HCT116 (cell line): ENCODE measurements at regions not wholly inside any gene's neighbourhood (a gene's known extent, or its start where the extent isn't known, plus 50 kb on each side); places are given as distances from the start of the nearest gene placed in this dataset.

ENCODE experiments used
- ATAC-seq: fragments of 200-7000 bp; cut with Tn5 transposase; 2 replicates; pipeline ENCODE4 v1.9.1; 2020; ENCODE audit warnings: mild to moderate bottlenecking, moderate library complexity
- BruUV-seq: library from RNA; stranded (reverse); fragments of 400-500 nt; replicated peaks from 2 replicates; lab custom pipeline; 2021; lab: Mats Ljungman, UMichigan
- CTCF ChIA-PET: fragments of 300-600 bp; sonication (Branson Sonifier 250); formaldehyde crosslinking; loops from one replicate; lab custom pipeline; 2021; ENCODE audit warnings: antibody characterized with exemption; lab: Charles Lee
- POLR2A ChIA-PET: fragments of 300-600, 350-600 bp; sonication (Branson Sonifier 250); formaldehyde crosslinking; loops from one replicate; lab custom pipeline; 2021; ENCODE audit warnings: antibody characterized with exemption; lab: Charles Lee
- RAD21 ChIA-PET, 2 experiments: fragments of 300-600 bp; sonication (Branson Sonifier 250); formaldehyde crosslinking; loops; one replicate each; lab custom pipeline; 2023; ENCODE audit warnings: low total read pairs in 2 of 2; ENCODE audit not compliant: uncharacterized antibody in 2 of 2, unreplicated experiment in 2 of 2, low non-redundant PET in 1 of 2; lab: Charles Lee
- DNase-seq: peaks from one replicate; pipeline ENCODE4 v3.0.0-alpha.2; 2010; ENCODE audit warnings: low read depth, low spot score
- H2AFZ ChIP-seq: fragments of 200-600 bp; shearing (Covaris generic), sonication (generic); 2 replicates; pipeline ENCODE4 v1.6.1; 2017; ENCODE audit warnings: low read depth, mixed run types, mixed read lengths, antibody characterized with exemption, low read length; ENCODE audit not compliant: poor library complexity, severe bottlenecking
- H3K27ac ChIP-seq: 2 replicates; pipeline ENCODE4 v1.5.1; 2012; ENCODE audit warnings: low read depth, low read length
- H3K27me3 ChIP-seq: fragments of 200-600 bp; sonication (generic); 2 replicates; pipeline ENCODE4 v1.6.1; 2016; ENCODE audit warnings: mixed run types, low read length, mixed read lengths; ENCODE audit not compliant: insufficient read depth
- H3K36me3 ChIP-seq, 2 experiments: fragments of 200-500 bp in 1 of 2; fragments of 200-600 bp in 1 of 2; sonication (Bioruptor generic) in 1 of 2; sonication (generic) in 1 of 2; 2 replicates each; pipeline versions ENCODE4 v1.5.1 to v1.6.1; 2014 to 2016; ENCODE audit warnings: low read length in 2 of 2, inconsistent platforms in 1 of 2, mixed read lengths in 1 of 2, mixed run types in 1 of 2; ENCODE audit not compliant: insufficient read depth in 2 of 2, control insufficient read depth in 1 of 2
- H3K4me1 ChIP-seq, 2 experiments: fragments of 200-600 bp in 1 of 2; sonication (generic) in 1 of 2; 2 replicates each; pipeline versions ENCODE4 v1.5.1 to v1.6.1; 2012 to 2017; ENCODE audit warnings: low read length in 2 of 2, inconsistent platforms in 1 of 2, mild to moderate bottlenecking in 1 of 2, mixed read lengths in 1 of 2, mixed run types in 1 of 2, moderate library complexity in 1 of 2; ENCODE audit not compliant: insufficient read depth in 2 of 2, control insufficient read depth in 1 of 2
- H3K4me2 ChIP-seq: fragments of 200-600 bp; sonication (generic); 2 replicates; pipeline ENCODE4 v1.6.1; 2017; ENCODE audit warnings: mixed run types, low read length, mixed read lengths
- H3K4me3 ChIP-seq, 2 experiments: fragments of 200-600 bp in 1 of 2; sonication (generic) in 1 of 2; replicated peaks in 1 of 2; 2 replicates each; pipeline ENCODE4 v1.5.1; 2011 to 2016; ENCODE audit warnings: low read length in 2 of 2, control low read depth in 1 of 2, low read depth in 1 of 2, mild to moderate bottlenecking in 1 of 2, mixed read lengths in 1 of 2, mixed run types in 1 of 2
- H3K79me2 ChIP-seq: fragments of 200-600 bp; sonication (generic); 2 replicates; pipeline ENCODE4 v1.6.1; 2017; ENCODE audit warnings: mild to moderate bottlenecking, mixed run types, low read length, moderate library complexity, mixed read lengths; ENCODE audit not compliant: insufficient read depth
- H3K9ac ChIP-seq: fragments of 200-600 bp; sonication (generic); 2 replicates; pipeline ENCODE4 v1.6.1; 2016; ENCODE audit warnings: low read length, mixed read lengths
- H3K9me2 ChIP-seq: fragments of 200-600 bp; sonication (generic), shearing (Covaris generic); 2 replicates; pipeline ENCODE4 v1.6.1; 2017; ENCODE audit warnings: mixed run types, mild to moderate bottlenecking, moderate library complexity; ENCODE audit not compliant: insufficient read depth
- H3K9me3 ChIP-seq, 2 experiments: fragments of 200-500 bp in 1 of 2; fragments of 200-600 bp in 1 of 2; sonication (Bioruptor generic) in 1 of 2; sonication (generic) in 1 of 2; 2 replicates each; pipeline ENCODE4 v1.6.1; 2014 to 2017; ENCODE audit warnings: low read length in 2 of 2, mixed read lengths in 2 of 2, inconsistent platforms in 1 of 2, low read depth in 1 of 2, mild to moderate bottlenecking in 1 of 2, mixed run types in 1 of 2, moderate library complexity in 1 of 2; ENCODE audit not compliant: control insufficient read depth in 1 of 2, insufficient read depth in 1 of 2
- H4K20me1 ChIP-seq: fragments of 200-600 bp; sonication (generic), shearing (Covaris generic); 2 replicates; pipeline ENCODE4 v1.6.1; 2017; ENCODE audit warnings: mixed run types, mild to moderate bottlenecking, moderate library complexity; ENCODE audit not compliant: insufficient read depth
- CBX3 ChIP-seq: IDR thresholded peaks from 2 replicates; pipeline ENCODE4 v1.6.1; 2012; ENCODE audit warnings: low read depth
- CEBPB ChIP-seq: IDR thresholded peaks from 2 replicates; pipeline ENCODE4 v1.6.1; 2012; ENCODE audit warnings: low read depth
- EGR1 ChIP-seq: IDR thresholded peaks from 2 replicates; pipeline ENCODE4 v1.6.1; 2012; ENCODE audit warnings: low read depth
- ELF1 ChIP-seq: IDR thresholded peaks from 2 replicates; pipeline ENCODE4 v1.6.1; 2012; ENCODE audit warnings: low read depth, borderline replicate concordance
- EZH2phosphoT487 ChIP-seq: fragments of 200-600 bp; IDR thresholded peaks from 2 replicates; pipeline ENCODE4 v1.6.1; 2018; ENCODE audit warnings: antibody characterized with exemption, borderline replicate concordance
- FOSL1 ChIP-seq: IDR thresholded peaks from 2 replicates; pipeline ENCODE4 v1.6.1; 2012; ENCODE audit warnings: low read depth
- JUND ChIP-seq: IDR thresholded peaks from 2 replicates; pipeline ENCODE4 v1.6.1; 2012
- POLR2A ChIP-seq: IDR thresholded peaks from 2 replicates; pipeline ENCODE4 v1.7.0; 2011; ENCODE audit warnings: borderline replicate concordance; ENCODE audit not compliant: insufficient read depth, insufficient read length; ENCODE audit errors: extremely low read depth
- POLR2AphosphoS5 ChIP-seq: IDR thresholded peaks from 2 replicates; pipeline ENCODE4 v1.6.1; 2011; ENCODE audit warnings: mild to moderate bottlenecking, low read depth, low read length, moderate library complexity
- SIN3A ChIP-seq: IDR thresholded peaks from 2 replicates; pipeline ENCODE4 v1.6.1; 2012; ENCODE audit warnings: low read depth
- SP1 ChIP-seq: IDR thresholded peaks from 2 replicates; pipeline ENCODE4 v1.6.1; 2012; ENCODE audit warnings: low read depth
- TCF7L2 ChIP-seq: IDR thresholded peaks from 2 replicates; pipeline ENCODE4 v1.7.0; 2011; ENCODE audit warnings: borderline replicate concordance, inconsistent platforms; ENCODE audit not compliant: insufficient read depth, insufficient read length; ENCODE audit errors: extremely low read depth
- YY1 ChIP-seq: IDR thresholded peaks from 2 replicates; pipeline ENCODE4 v1.6.1; 2011; ENCODE audit warnings: low read length, low read depth, moderate library complexity, mild to moderate bottlenecking; ENCODE audit not compliant: insufficient replicate concordance; ENCODE audit errors: extremely low read depth
- ZFX ChIP-seq: fragments of 450-650 bp; IDR thresholded peaks from 2 replicates; pipeline ENCODE4 v1.6.1; 2017
- ZNF274 ChIP-seq: fragments of 200-500 bp; sonication (Bioruptor generic); IDR thresholded peaks from 2 replicates; pipeline ENCODE4 v1.6.1; 2014; ENCODE audit warnings: mild to moderate bottlenecking, low read depth, low read length, inconsistent platforms
- intact Hi-C: fragments of 100-400 bp; cut with micrococcal nuclease; formaldehyde crosslinking; loops from 2 replicates; pipeline ENCODE4 v1.10.0; 2022
- TF ChIP-seq, protein P1 (sequence below): IDR thresholded peaks from 2 replicates; pipeline ENCODE4 v1.6.1; 2012; ENCODE audit warnings: low read depth
- TF ChIP-seq, protein P2 (sequence below): IDR thresholded peaks from 2 replicates; pipeline ENCODE4 v1.6.1; 2012
- TF ChIP-seq, protein P3 (sequence below): IDR thresholded peaks from 2 replicates; pipeline ENCODE4 v1.6.1; 2012
- TF ChIP-seq, protein P4 (sequence below), 3 experiments: fragments of 200-600 bp in 1 of 3; sonication (generic) in 1 of 3; IDR thresholded peaks in 2 of 3; conservative IDR thresholded peaks in 1 of 3; 2 replicates each; pipeline ENCODE4 v1.5.1; 2012 to 2017; ENCODE audit warnings: low read depth in 2 of 3, low read length in 2 of 3, antibody characterized with exemption in 1 of 3, borderline replicate concordance in 1 of 3, control low read depth in 1 of 3, mild to moderate bottlenecking in 1 of 3, mixed read lengths in 1 of 3, mixed run types in 1 of 3, moderate library complexity in 1 of 3; ENCODE audit not compliant: insufficient read depth in 1 of 3

DNA sequence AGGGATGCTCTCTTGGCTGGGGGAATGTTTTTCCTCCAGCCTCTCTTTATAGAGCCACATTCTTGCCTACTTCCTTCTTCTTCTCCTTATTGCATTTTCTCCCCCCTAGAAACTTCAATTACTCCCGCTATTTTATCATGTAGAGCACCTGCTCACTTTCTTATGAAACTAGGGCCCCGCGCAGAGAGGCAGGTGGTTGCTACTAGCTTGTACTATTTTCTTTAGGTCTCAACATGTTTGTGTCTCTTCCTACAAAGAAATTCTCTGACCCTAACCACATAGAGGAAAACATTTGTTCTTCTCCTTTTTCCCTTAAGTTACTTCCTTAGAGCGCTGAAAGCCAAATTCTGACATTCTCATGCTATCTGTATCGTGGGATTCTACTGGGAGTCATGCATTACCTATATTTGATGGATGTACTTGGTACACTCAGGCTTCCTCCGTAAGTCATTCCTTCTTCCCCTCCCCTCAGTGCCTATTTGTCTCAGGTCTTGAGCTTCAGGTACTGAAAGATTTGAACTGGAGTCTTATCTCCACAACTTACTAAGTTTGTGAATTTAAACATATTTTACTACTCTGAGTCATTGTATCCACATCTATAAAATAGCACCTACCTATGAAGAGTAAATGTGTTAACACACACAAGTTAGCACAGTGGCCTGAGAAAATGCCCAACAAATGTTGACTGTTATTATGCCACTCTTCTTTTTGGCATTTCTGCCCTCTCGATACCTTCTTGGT, 159.1 kb upstream of the LEF1 start:
- TF ChIP-seq, protein P1, sequence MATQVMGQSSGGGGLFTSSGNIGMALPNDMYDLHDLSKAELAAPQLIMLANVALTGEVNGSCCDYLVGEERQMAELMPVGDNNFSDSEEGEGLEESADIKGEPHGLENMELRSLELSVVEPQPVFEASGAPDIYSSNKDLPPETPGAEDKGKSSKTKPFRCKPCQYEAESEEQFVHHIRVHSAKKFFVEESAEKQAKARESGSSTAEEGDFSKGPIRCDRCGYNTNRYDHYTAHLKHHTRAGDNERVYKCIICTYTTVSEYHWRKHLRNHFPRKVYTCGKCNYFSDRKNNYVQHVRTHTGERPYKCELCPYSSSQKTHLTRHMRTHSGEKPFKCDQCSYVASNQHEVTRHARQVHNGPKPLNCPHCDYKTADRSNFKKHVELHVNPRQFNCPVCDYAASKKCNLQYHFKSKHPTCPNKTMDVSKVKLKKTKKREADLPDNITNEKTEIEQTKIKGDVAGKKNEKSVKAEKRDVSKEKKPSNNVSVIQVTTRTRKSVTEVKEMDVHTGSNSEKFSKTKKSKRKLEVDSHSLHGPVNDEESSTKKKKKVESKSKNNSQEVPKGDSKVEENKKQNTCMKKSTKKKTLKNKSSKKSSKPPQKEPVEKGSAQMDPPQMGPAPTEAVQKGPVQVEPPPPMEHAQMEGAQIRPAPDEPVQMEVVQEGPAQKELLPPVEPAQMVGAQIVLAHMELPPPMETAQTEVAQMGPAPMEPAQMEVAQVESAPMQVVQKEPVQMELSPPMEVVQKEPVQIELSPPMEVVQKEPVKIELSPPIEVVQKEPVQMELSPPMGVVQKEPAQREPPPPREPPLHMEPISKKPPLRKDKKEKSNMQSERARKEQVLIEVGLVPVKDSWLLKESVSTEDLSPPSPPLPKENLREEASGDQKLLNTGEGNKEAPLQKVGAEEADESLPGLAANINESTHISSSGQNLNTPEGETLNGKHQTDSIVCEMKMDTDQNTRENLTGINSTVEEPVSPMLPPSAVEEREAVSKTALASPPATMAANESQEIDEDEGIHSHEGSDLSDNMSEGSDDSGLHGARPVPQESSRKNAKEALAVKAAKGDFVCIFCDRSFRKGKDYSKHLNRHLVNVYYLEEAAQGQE = no peak
- TF ChIP-seq TCF7L2 (no peak), POLR2AphosphoS5 (no peak), JUND (no peak), SP1 (no peak), EZH2phosphoT487 (no peak), POLR2A (no peak), ZFX (no peak), CBX3 (no peak), ZNF274 (no peak), YY1 (no peak), EGR1 (no peak), ELF1 (no peak), FOSL1 (no peak), SIN3A (no peak), CEBPB (no peak)
- TF ChIP-seq, protein P2, sequence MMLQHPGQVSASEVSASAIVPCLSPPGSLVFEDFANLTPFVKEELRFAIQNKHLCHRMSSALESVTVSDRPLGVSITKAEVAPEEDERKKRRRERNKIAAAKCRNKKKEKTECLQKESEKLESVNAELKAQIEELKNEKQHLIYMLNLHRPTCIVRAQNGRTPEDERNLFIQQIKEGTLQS = no peak
- TF ChIP-seq, protein P3, sequence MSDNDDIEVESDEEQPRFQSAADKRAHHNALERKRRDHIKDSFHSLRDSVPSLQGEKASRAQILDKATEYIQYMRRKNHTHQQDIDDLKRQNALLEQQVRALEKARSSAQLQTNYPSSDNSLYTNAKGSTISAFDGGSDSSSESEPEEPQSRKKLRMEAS = no peak
- TF ChIP-seq, protein P4, sequence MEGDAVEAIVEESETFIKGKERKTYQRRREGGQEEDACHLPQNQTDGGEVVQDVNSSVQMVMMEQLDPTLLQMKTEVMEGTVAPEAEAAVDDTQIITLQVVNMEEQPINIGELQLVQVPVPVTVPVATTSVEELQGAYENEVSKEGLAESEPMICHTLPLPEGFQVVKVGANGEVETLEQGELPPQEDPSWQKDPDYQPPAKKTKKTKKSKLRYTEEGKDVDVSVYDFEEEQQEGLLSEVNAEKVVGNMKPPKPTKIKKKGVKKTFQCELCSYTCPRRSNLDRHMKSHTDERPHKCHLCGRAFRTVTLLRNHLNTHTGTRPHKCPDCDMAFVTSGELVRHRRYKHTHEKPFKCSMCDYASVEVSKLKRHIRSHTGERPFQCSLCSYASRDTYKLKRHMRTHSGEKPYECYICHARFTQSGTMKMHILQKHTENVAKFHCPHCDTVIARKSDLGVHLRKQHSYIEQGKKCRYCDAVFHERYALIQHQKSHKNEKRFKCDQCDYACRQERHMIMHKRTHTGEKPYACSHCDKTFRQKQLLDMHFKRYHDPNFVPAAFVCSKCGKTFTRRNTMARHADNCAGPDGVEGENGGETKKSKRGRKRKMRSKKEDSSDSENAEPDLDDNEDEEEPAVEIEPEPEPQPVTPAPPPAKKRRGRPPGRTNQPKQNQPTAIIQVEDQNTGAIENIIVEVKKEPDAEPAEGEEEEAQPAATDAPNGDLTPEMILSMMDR (IDR thresholded peaks at IDR 0.05 in 2 of 3, conservative IDR thresholded peaks at IDR 0.05 in 1 of 3; ENCODE audit: borderline replicate concordance in 1 of 3, insufficient read depth in 1 of 3, low read depth in 2 of 3, low read length in 2 of 3) = no peak
- intact Hi-C loops = no loop called here
- Histone ChIP-seq H3K4me2 (no peak overlapping the region), H3K27ac (no peak overlapping the region), H3K4me1 (no peaks in the 10 kb centered on the region), H3K36me3 (no peaks in the 10 kb centered on the region), H2AFZ (no peak overlapping the region), H4K20me1 (no peaks in the 10 kb centered on the region), H3K27me3 (peaks cover 38% of the 10 kb centered on the region), H3K9me3 (no peaks in the 10 kb centered on the region), H3K4me3 (no peak overlapping the region), H3K9me2 (no peaks in the 10 kb centered on the region), H3K9ac (no peak overlapping the region), H3K79me2 (no peaks in the 10 kb centered on the region)
- ChIA-PET POLR2A (no interaction called here), RAD21 (no interaction called here), CTCF (no interaction called here)
- no peak for DNase-seq
- BruUV-seq = no TSS peak
- no peak for ATAC-seq
